ENCODE measurements at regions not wholly inside any gene's neighbourhood (a gene's known extent, or its start where the extent isn't known, plus 50 kb on each side); places are given as distances from the start of the nearest gene placed in this dataset.

DNA sequence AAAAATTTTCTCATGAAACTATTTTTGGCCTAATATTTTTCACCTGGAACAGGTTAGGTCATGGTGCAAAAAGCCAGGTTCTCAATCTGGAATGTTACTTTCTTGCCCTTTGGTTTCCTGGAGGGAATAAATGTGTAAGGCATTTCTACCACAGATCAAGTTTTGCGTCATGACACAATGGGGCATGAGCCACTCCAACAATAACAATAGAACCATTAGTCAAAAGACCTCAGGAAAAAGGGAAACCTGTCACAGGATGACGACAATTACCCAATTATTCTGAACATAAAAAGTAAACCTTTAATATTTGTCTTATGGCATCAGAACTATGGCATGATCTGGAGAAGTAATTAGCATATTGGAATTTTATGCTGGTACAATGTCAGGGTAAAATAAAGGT lies 88.2 kb upstream of the HNRNPA3 start:
- Mint-ChIP-seq H3K27ac (no peak overlapping the region), H3K9me3 (no peaks in the 10 kb centered on the region), H3K4me1 (no peaks in the 10 kb centered on the region), H3K36me3 (no peaks in the 10 kb centered on the region), H3K4me3 (no peak overlapping the region)
- ATAC-seq (no peak), DNase-seq (ENCODE audit: low spot score in 2 of 2) (no peak)

DNA sequence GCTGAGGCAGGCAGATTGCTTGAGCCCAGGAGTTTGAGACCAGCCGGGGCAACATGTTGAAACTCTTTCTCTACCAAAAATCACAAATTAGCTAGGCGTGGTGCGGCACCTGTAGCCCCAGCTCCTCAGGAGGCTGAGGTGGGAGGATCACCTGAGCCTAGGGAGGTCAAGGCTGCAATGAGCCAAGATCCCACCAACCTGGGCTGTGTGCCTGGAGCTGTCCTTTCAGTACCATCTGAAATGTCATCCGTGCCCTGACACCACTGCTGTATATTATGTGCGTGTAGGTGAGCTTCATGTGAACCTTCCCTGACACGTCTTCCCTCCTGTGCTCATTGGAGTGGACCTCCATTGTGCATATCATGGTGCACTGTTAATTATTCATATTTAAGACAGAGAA lies 84.8 kb upstream of the HNRNPA3 start:
- Mint-ChIP-seq H3K36me3 (no peaks in the 10 kb centered on the region), H3K4me1 (no peaks in the 10 kb centered on the region), H3K4me3 (no peak overlapping the region), H3K9me3 (no peaks in the 10 kb centered on the region), H3K27ac (no peak overlapping the region)
- DNase-seq (ENCODE audit: low spot score in 2 of 2) (no peak), ATAC-seq (no peak)

DNA sequence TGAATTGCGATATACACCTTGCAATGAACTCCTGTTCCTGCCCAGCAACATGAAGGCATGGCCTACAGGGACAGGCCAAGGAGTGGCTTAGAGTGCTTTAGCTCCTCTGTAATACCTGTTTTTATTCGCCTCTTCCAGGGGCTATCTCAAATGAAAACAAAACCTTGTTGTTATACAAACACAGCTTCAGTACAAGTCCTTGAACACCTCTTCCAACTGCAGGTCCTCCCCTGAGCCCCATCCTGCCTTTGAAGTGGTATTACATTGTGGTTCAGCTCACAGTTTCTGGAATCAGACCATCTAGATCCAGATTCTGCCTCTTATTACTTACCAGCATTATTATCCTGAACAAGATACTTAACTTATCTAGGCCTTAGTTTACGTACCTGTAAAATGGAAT lies 83.0 kb upstream of the HNRNPA3 start:
- no peak overlapping the region for H3K4me3 Mint-ChIP-seq

DNA sequence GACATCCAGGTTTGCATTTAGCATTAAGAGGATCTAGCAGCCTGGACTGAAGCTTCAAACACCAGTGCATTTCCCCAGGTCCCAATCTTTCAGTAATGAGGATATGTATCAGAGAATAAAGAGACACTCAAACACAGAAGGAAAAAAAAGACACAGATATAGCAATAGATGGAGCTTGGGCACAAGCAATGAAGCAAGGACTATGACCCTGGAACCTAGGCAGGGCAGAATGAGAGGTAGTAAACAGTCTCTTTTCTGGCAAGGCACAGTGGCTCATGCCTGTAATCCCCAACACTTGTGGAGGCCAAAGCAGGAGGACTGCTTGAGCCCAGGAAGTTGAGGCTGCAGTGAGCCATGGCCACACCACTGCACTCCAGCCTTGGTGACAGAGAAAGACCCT lies 80.7 kb upstream of the HNRNPA3 start:
- Mint-ChIP-seq H3K4me3 (no peak overlapping the region), H3K36me3 (no peaks in the 10 kb centered on the region), H3K4me1 (no peaks in the 10 kb centered on the region), H3K9me3 (no peaks in the 10 kb centered on the region), H3K27ac (no peak overlapping the region)
- ATAC-seq = no peak
- DNase-seq (ENCODE audit: low spot score in 2 of 2) = no peak

More for the DNA sequence above, 83.0 kb upstream of the HNRNPA3 start:
- Mint-ChIP-seq H3K27ac (no peak overlapping the region), H3K36me3 (no peaks in the 10 kb centered on the region), H3K9me3 (no peaks in the 10 kb centered on the region), H3K4me1 (no peaks in the 10 kb centered on the region)
- no peak for DNase-seq (ENCODE audit: low spot score in 2 of 2)
- no peak for ATAC-seq

DNA sequence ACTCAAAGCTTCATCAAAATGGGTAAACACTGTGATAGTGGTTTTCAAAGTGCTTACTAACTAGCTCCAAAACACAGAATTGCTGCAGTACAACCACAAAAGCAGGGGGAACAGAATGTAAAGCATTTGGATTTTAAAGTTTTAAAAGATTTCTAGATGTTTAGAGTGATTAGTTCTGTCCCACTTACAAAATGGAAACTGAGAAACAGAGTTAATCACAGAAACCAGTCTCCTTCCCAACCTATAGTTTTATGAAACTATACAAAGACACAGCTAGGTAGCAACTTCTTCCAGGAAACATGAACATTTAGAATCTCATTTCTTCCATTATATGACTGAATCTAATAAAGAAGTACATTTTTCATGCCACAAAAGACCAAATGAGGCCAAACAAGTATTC lies 73.8 kb upstream of the HNRNPA3 start:
- Mint-ChIP-seq H3K36me3 (no peaks in the 10 kb centered on the region), H3K4me3 (no peak overlapping the region), H3K27ac (no peak overlapping the region), H3K9me3 (no peaks in the 10 kb centered on the region), H3K4me1 (no peaks in the 10 kb centered on the region)
- no peak for ATAC-seq
- DNase-seq (ENCODE audit: low spot score in 2 of 2) = no peak

DNA sequence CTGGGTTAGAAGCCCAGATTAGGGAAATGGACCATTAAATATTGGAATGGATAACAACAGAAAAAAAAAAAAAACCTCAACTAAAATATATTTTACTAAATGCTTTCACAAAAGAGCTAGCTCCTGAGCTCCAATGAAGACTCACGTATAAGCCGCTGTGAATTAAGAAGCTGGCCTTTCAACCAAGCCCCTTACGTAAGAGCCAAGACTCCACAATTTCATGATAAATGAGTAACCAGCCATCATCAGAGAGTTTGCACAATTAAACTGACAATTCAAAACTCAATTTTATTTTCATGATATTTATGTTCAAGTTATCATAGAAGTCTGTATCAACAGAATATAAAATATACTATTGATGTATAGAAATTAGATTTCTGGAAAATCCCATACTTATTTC lies 70.7 kb upstream of the HNRNPA3 start:
- no peak overlapping the region for H3K27ac Mint-ChIP-seq
- no peak for DNase-seq (ENCODE audit: low spot score in 2 of 2)
- no peak for ATAC-seq
- no peak overlapping the region for H3K4me3 Mint-ChIP-seq
- no peaks in the 10 kb centered on the region for H3K9me3 Mint-ChIP-seq
- H3K4me1 Mint-ChIP-seq = no peaks in the 10 kb centered on the region
- H3K36me3 Mint-ChIP-seq = no peaks in the 10 kb centered on the region

DNA sequence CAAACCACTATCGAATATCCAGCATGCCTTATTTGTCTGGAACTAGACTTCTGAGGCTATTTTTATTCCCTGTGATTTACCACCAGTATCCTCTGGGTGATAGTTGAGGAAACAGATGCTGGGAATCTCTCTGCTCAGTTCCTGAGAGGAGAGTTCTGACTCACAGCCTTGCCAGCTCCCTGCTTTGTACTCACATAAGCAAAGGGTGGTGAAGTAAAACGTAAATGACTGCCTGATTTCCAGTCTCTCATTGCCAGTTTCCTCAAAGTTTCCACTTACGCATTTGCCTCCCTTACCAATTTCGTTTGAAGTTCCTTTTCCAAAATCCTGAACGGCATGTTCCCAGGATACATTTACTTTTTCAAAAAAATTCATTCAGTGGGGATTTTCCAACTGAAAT lies 69.2 kb upstream of the HNRNPA3 start:
- Mint-ChIP-seq H3K36me3 (no peaks in the 10 kb centered on the region), H3K4me1 (peaks cover 2% of the 10 kb centered on the region), H3K4me3 (no peak overlapping the region), H3K27ac (no peak overlapping the region), H3K9me3 (no peaks in the 10 kb centered on the region)
- DNase-seq (ENCODE audit: low spot score in 2 of 2) = no peak
- ATAC-seq = no peak

DNA sequence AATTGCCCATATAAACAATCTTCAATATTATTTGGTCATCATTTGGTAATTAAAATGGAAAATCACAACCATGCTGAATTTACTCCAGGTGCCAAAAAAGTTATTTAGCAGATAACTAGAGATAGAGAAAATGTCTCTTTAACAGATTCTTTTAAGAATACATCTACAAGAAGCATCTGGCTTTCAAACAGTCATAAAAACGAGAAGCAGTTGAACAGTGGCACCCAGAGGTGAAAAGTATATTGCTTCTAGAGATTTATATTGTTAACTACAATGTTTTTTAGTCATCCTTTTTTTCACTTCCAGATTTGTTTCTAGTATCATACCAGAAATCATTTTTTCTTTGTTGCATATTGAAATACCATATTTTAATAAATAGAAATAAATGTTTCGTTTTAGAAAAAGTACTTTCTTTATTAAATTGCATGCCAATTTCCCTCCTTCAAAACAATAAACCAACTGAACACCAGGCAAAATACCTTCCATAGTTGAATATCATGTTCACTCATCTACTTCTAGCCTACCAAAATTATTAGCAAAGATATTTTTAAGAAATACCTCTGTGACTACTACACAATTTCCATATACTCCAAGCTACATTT lies 65.4 kb upstream of the HNRNPA3 start:
- H3K27ac Mint-ChIP-seq = no peak overlapping the region
- H3K9me3 Mint-ChIP-seq = no peaks in the 10 kb centered on the region
- peak overlapping the region; percentile 75 for H3K4me3 Mint-ChIP-seq
- no peaks in the 10 kb centered on the region for H3K36me3 Mint-ChIP-seq
- no peak for DNase-seq (ENCODE audit: low spot score in 2 of 2)
- peak; percentile 57 for ATAC-seq
- peaks cover 8% of the 10 kb centered on the region for H3K4me1 Mint-ChIP-seq

DNA sequence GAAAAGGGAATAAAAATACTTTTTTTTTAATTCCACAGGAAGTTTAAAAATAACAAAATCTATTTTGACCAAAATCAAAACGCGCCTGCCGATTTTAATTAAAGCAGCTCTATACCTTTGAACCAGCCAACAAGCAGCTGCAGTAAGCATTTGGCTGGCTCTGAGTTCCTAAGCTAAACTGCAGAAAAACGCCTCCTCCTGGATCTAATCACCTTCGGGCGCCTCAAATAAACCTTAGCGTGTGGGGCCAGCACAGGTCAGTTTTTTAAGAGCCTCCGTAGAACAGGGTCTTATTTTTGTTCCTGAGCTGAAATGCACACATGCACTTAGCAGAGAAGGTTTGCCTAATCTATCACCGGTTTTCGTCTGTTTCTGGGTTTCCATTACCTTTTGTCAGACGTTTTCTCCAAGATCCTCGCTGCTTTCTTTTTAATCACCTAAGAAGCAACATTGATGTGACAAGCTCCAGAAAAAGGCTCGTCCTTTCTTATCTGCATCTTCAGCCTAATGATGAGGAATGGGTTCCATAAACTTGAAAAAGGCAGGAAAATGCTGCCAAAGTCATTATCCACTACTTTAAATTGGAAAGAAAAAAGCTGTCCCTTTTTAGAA lies 64.7 kb upstream of the HNRNPA3 start:
- DNase-seq (ENCODE audit: low spot score in 2 of 2) (no peak), ATAC-seq (no peak)
- H3K4me3 Mint-ChIP-seq = peak overlapping the region; percentile 75
- no peak overlapping the region for H3K27ac Mint-ChIP-seq
- peaks cover 8% of the 10 kb centered on the region for H3K4me1 Mint-ChIP-seq
- no peaks in the 10 kb centered on the region for H3K9me3 Mint-ChIP-seq
- H3K36me3 Mint-ChIP-seq = no peaks in the 10 kb centered on the region

DNA sequence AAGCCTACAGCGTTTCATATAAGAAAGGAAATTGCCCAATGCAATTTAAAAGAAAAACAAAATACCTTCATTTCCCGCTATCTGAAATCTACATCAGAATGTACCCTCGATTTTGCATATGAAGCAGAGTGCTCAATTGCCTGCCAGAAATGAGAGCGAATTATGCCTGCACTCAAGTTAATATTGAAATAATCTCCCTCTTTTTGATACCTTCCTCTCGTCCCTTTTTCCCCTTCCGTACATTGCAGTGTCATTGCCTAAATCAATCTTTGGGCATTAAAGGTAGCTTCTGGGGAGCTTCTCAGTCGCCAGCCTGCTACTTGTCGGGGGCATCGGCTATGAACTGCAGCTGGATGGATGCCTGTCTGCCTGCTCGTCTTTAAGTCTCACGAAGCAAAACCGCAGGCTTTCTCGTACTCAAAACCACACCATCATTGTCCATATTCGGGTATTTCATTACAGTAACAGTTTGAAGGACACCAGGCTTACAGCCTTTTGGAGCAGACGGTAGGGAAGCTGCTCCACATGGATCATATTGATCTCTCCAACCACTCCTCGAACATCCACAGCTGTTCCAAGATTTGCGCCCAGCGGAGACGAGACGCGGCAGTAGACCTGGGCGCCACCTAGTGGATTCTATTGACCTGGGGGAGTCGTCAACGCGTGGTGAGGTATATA lies 64.0 kb upstream of the HNRNPA3 start:
- peak overlapping the region; percentile 75 for H3K4me3 Mint-ChIP-seq
- ATAC-seq = peak; percentile 95
- H3K36me3 Mint-ChIP-seq = no peaks in the 10 kb centered on the region
- peak; percentile 72 to 89 for DNase-seq (ENCODE audit: low spot score in 2 of 2)
- H3K9me3 Mint-ChIP-seq = no peaks in the 10 kb centered on the region
- H3K27ac Mint-ChIP-seq = no peak overlapping the region
- peaks cover 8% of the 10 kb centered on the region for H3K4me1 Mint-ChIP-seq

DNA sequence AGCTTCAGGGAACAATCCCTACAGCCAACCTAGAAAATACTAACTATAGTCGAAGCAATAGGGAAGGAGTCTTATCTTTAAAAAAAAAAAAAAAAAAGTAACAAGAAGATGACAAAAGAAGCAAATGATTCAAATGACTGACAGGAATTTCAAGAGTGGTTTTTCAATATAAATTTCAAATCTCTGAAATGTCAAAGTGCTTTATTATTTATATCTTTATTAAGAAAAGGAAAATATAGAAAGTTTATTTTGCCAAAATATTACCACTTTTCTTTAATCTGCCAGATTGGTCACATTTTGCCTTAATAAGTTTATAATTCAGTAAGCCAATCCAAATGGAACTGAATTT lies 63.5 kb upstream of the HNRNPA3 start:
- no peak overlapping the region for H3K27ac Mint-ChIP-seq

DNA sequence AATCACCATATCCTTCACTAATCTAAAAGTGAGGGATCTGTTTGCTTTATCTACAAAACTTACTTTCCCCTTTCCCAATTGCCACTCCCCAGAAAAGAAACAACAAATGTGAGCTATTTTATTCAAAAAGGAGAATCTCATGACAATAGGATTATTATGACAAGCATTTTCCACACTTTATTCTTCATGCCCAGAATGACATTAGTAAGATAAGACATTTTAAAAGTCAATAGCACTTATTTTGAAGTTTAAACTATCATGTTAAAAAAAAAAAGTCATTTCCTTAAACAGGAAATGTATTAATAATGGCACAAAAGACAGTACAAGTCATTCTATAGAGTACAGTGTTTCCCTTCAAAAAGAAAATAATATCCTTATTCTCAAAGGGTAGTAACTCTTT lies 58.8 kb upstream of the HNRNPA3 start:
- Mint-ChIP-seq H3K4me3 (no peak overlapping the region), H3K4me1 (peaks cover 2% of the 10 kb centered on the region), H3K27ac (no peak overlapping the region), H3K9me3 (no peaks in the 10 kb centered on the region), H3K36me3 (no peaks in the 10 kb centered on the region)
- ATAC-seq (no peak), DNase-seq (ENCODE audit: low spot score in 2 of 2) (no peak)

More for the DNA sequence above, 63.5 kb upstream of the HNRNPA3 start:
- Mint-ChIP-seq H3K9me3 (no peaks in the 10 kb centered on the region), H3K4me3 (peak overlapping the region; percentile 75), H3K36me3 (no peaks in the 10 kb centered on the region), H3K4me1 (peaks cover 8% of the 10 kb centered on the region)
- ATAC-seq (no peak), DNase-seq (ENCODE audit: low spot score in 2 of 2) (no peak)

DNA sequence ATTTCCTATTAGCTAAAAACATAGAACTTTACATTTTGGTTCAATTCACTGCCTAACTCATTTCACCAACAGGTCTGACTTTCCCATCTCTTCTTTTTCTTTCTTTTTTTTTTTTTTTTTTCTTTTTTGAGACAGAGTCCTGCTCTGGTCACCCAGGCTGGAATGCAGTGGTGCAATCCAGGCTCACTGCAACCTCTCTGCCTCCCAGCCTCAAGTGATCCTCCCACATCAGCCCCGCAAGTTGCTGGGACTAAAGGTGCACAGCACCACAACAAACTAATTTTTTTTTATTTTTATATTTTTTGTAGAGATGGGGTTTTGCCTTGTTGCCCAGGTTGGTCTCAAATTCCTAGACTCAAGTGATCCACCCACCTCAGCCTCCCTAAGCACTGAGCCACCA lies 57.8 kb upstream of the HNRNPA3 start:
- DNase-seq (ENCODE audit: low spot score in 2 of 2) = no peak

DNA sequence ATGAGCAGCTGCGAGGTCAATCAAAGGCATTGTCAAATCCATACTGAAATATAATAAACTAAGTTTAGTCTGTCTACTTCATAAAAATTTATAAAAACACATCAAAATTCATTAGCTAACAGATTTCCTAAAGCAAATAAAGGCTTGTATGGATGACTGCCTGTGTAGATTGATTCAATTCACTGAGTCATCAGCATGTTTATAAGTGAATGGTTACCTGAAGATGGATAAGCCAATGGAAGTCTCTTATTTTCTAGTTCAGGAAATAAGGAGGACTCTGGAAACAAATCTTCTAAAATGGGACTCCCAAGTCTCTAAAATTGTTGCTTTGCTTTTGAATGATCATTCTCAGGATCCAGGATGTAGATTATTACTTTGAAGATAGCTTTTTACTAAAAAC lies 57.0 kb upstream of the HNRNPA3 start:
- Mint-ChIP-seq H3K4me1 (no peaks in the 10 kb centered on the region), H3K9me3 (no peaks in the 10 kb centered on the region), H3K4me3 (no peak overlapping the region), H3K36me3 (no peaks in the 10 kb centered on the region), H3K27ac (no peak overlapping the region)
- DNase-seq (ENCODE audit: low spot score in 2 of 2) (no peak), ATAC-seq (no peak)

More for the DNA sequence above, 57.8 kb upstream of the HNRNPA3 start:
- Mint-ChIP-seq H3K4me1 (no peaks in the 10 kb centered on the region), H3K4me3 (no peak overlapping the region), H3K9me3 (no peaks in the 10 kb centered on the region), H3K27ac (no peak overlapping the region), H3K36me3 (no peaks in the 10 kb centered on the region)
- ATAC-seq = no peak

DNA sequence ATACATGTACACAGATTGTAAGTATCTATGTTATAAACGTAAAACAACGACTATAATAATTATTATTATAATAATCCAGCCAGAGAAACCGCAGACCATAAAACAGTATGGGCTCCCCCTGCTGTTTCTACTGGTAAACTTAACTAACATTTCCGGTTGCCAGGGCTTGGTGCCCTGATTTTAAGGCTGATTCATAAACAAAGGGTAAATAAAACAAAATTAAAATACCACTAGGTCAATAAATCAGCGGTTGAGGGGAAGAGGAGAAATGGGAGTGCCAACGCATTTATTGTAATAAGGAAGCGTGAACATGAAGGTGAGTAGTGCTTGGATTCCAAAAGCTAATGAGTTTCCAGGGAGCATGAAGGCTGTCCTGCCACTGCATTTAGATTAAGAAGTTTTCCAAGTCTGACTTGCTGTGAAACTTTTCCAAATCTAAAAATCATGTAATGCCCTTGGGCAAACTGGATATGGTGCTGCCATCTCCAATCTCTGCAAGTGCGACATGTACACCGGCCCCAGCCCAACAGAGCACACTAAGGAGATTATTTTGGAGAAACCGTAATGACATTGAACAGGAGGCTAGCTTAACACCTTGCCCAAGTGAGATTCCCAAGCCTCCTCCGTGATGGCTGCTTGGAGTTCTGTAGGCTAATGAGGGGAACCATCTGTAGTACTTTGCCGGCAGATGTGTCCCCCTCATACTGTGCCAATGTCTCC lies 50.7 kb upstream of the HNRNPA3 start:
- ATAC-seq (no peak), DNase-seq (ENCODE audit: low spot score in 2 of 2) (no peak)
- Mint-ChIP-seq H3K27ac (no peak overlapping the region), H3K36me3 (no peaks in the 10 kb centered on the region), H3K4me3 (no peak overlapping the region), H3K4me1 (peaks cover 13% of the 10 kb centered on the region), H3K9me3 (no peaks in the 10 kb centered on the region)

Measured in stimulated activated effector memory CD8-positive, alpha-beta T cell treated with anti-CD3 and anti-CD28 coated beads, Interleukin-12 subunit alpha, Interleukin-12 subunit beta, amount 100 ng/mL, for 72 hours (primary cell).